Heart left ventricle (tissue), 16 donors: ENCODE measurements at regions not wholly inside any gene's neighbourhood (a gene's known extent, or its start where the extent isn't known, plus 50 kb on each side); places are given as distances from the start of the nearest gene placed in this dataset.

Experiments
- ATAC-seq, 4 donors: fragments of 200-7000 bp; cut with Tn5 transposase; one replicate each; pipeline ENCODE4 v1.9.1; 2020 to 2022; ENCODE audit warnings: moderate library complexity in 4 of 4, mild to moderate bottlenecking in 3 of 4, moderate number of reproducible peaks in 1 of 4
- DNase-seq, 5 donors: peaks; one replicate each; pipeline ENCODE4 v3.0.0-alpha.2; 2020
- H3K27ac ChIP-seq, 12 donors: fragments of 200-600 bp; sonication (generic) in 4 of 12; one replicate each; pipeline versions ENCODE4 v1.5.0 to v1.8.0; 2016 to 2022; ENCODE audit warnings: mild to moderate bottlenecking in 2 of 12
- H3K27me3 ChIP-seq, 9 donors: fragments of 200-600 bp; sonication (generic) in 2 of 9; one replicate each; pipeline versions ENCODE4 v1.5.1 to v1.8.0; 2016 to 2022; ENCODE audit warnings: mild to moderate bottlenecking in 3 of 9
- H3K36me3 ChIP-seq, 9 donors: fragments of 200-600 bp; sonication (generic) in 2 of 9; one replicate each; pipeline versions ENCODE4 v1.5.0 to v1.8.0; 2018 to 2022; ENCODE audit warnings: mild to moderate bottlenecking in 2 of 9
- H3K4me1 ChIP-seq, 12 donors: fragments of 200-600 bp; sonication (generic) in 4 of 12; one replicate each; pipeline versions ENCODE4 v1.5.0 to v1.8.0; 2016 to 2022; ENCODE audit warnings: mild to moderate bottlenecking in 3 of 12
- H3K4me3 ChIP-seq, 12 donors: fragments of 200-600 bp; sonication (generic) in 4 of 12; one replicate each; pipeline versions ENCODE4 v1.5.0 to v1.8.0; 2017 to 2022; ENCODE audit warnings: mild to moderate bottlenecking in 9 of 12, moderate library complexity in 4 of 12
- H3K9me3 ChIP-seq, 12 donors: fragments of 200-600 bp; sonication (generic) in 4 of 12; one replicate each; pipeline versions ENCODE4 v1.5.0 to v1.8.0; 2016 to 2022; ENCODE audit warnings: mild to moderate bottlenecking in 1 of 12
- CTCF ChIP-seq, 12 donors: fragments of 200-600 bp; sonication (generic) in 4 of 12; IDR thresholded peaks; one replicate each; pipeline versions ENCODE4 v1.5.0 to v1.8.0; 2018 to 2022; ENCODE audit warnings: antibody characterized with exemption in 12 of 12, mild to moderate bottlenecking in 5 of 12
- POLR2A ChIP-seq, 2 donors: fragments of 450-650 bp; IDR thresholded peaks; one replicate each; pipeline ENCODE4 v1.6.1; 2017; ENCODE audit warnings: antibody characterized with exemption in 2 of 2, mild to moderate bottlenecking in 2 of 2, moderate library complexity in 2 of 2
- WGBS, 4 donors: extraction: QIAGEN DNeasy Blood & Tissue Kit in 2 of 4; methylation state at CpG; one replicate each; pipeline versions ENCODE4 v1.1.5 to v1.1.7; 2013 to 2018; 5-methylcytosine and 5-hydroxymethylcytosine counted together
- intact Hi-C, 10 donors: fragments of 100-400 bp; cut with DNase I; formaldehyde crosslinking; loops; one replicate each; pipeline versions ENCODE4 v1.11.1 to v1.14.2; 2022
- donor health status: ischemic (EF 13 %, LVEDD 7.1; RV severe dilation, severe dysfunction).
- donor health status: healthy with polysubstance abuse.
- donor health status: DM: no; HTN: yes; CAD: no.
- donor health status: DM: no; HTN: no; CAD: no.
- donor health status: ischemic (EF 25% LVEDD 6.9; RV normal size, moderate dysfunction).
- donor health status: ischemic (EF 25% LVEDD 5.7; RV mildly dilated, moderate dysfunction).
- donor health status: healthy.
- donor health status: DM: yes; HTN: yes; CAD: no.
- donor health status: ischemic (EF 35%, LVEDD 5.7; RV mildly dilated, moderate dysfunction).
- donor health status: nonischemic (EF 11% LVEDD 7.7; RV severe dilation, severe dysfunction).
- donor health status: DM: yes; HTN: yes; CAD: no.
- donor health status: PGD.
- donor health status: ischemic (EF 29% LVEDD 5.4; RV normal size, mild dysfunction).
- donor health status: nonischemic (EF 23%, LVEDD 6.1; RV moderate dilation, normal function).

GRCh38 chr2:3913166-3913565 is 209.8 kb downstream of the DCDC2C start:
- Histone ChIP-seq H3K27ac (peak overlapping the region in 11 of 12 donors; percentile 5 to 62 (median 20)), H3K4me1 (peaks cover 0 to 13% (median 2%) of the 10 kb centered on the region in 12 donors), H3K9me3 (peaks cover 0 to 9% (median 0%) of the 10 kb centered on the region in 12 donors), H3K27me3 (no peaks in the 10 kb centered on the region), H3K4me3 (no peak overlapping the region), H3K36me3 (no peaks in the 10 kb centered on the region)
- DNase-seq (peak in 1 of 5 donors; percentile 17), ATAC-seq (peak; percentile 47 to 92 (median 62))
- TF ChIP-seq CTCF (IDR thresholded peaks at IDR 0.05) (no peak), POLR2A (IDR thresholded peaks at IDR 0.05) (no peak)
- intact Hi-C loops: no loop called here
- 46 to 54% (median 51%) methylated on average over 12 of the region's 12 CpGs for WGBS, 4 donors

- WGBS, 4 donors: 7 to 23% (median 17%) methylated on average over 3 of the region's 3 CpGs
- no peaks in the 10 kb centered on the region for H3K36me3 ChIP-seq
- H3K4me3 ChIP-seq: no peak overlapping the region
- peak overlapping the region in 6 of 12 donors; percentile 3 to 55 (median 34) for H3K27ac ChIP-seq
- H3K27me3 ChIP-seq: no peaks in the 10 kb centered on the region
- DNase-seq (no peak), ATAC-seq (peak in 2 of 4 donors; percentile 36 to 68)
- H3K9me3 ChIP-seq: peaks cover 0 to 4% (median 0%) of the 10 kb centered on the region in 12 donors
- no peak for TF ChIP-seq CTCF (IDR thresholded peaks at IDR 0.05)
- no peak for TF ChIP-seq POLR2A (IDR thresholded peaks at IDR 0.05)
- intact Hi-C loops: no loop called here
- peaks cover 0 to 13% (median 2%) of the 10 kb centered on the region in 12 donors for H3K4me1 ChIP-seq
Observed at GRCh38 chr2:3914241-3914640, 210.9 kb downstream of the DCDC2C start.

- intact Hi-C loops: no loop called here
- DNase-seq (no peak), ATAC-seq (no peak)
- Histone ChIP-seq H3K4me3 (no peak overlapping the region), H3K27ac (no peak overlapping the region), H3K4me1 (no peaks in the 10 kb centered on the region), H3K27me3 (peaks cover 0 to 6% (median 0%) of the 10 kb centered on the region in 9 donors), H3K9me3 (peaks cover 0 to 2% (median 0%) of the 10 kb centered on the region in 12 donors), H3K36me3 (no peaks in the 10 kb centered on the region)
- TF ChIP-seq CTCF (IDR thresholded peaks at IDR 0.05) (no peak), POLR2A (IDR thresholded peaks at IDR 0.05) (no peak)
- 59 to 76% (median 62%) methylated on average over 5 of the region's 5 CpGs for WGBS, 4 donors
Observed at GRCh38 chr2:3927031-3927430, 223.7 kb downstream of the DCDC2C start.

GRCh38 chr2:3929374-3929773 is 226.0 kb downstream of the DCDC2C start:
- peaks cover 0 to 18% (median 0%) of the 10 kb centered on the region in 12 donors for H3K9me3 ChIP-seq
- DNase-seq (no peak), ATAC-seq (no peak)
- H3K27me3 ChIP-seq: peaks cover 0 to 6% (median 0%) of the 10 kb centered on the region in 9 donors
- no peak overlapping the region for H3K4me3 ChIP-seq
- intact Hi-C loops: no loop called here
- no peak for TF ChIP-seq CTCF (IDR thresholded peaks at IDR 0.05)
- TF ChIP-seq POLR2A (IDR thresholded peaks at IDR 0.05): no peak
- H3K36me3 ChIP-seq: no peaks in the 10 kb centered on the region
- H3K27ac ChIP-seq: no peak overlapping the region
- WGBS, 4 donors: 80 to 89% (median 81%) methylated on average over 3 of the region's 3 CpGs
- no peaks in the 10 kb centered on the region for H3K4me1 ChIP-seq
